HUES48 (cell line): ENCODE measurements at regions not wholly inside any gene's neighbourhood (a gene's known extent, or its start where the extent isn't known, plus 50 kb on each side); places are given as distances from the start of the nearest gene placed in this dataset.
A peak's percentile ranks its signal among the peaks of the same experiment; 100 is the strongest.

ENCODE experiments used
- H3K27ac ChIP-seq: one replicate; pipeline ENCODE4 v1.7.0; 2013; ENCODE audit warnings: low read depth, low read length, inconsistent platforms
- H3K27me3 ChIP-seq: 2 replicates; pipeline ENCODE4 v1.6.1; 2013; ENCODE audit warnings: mild to moderate bottlenecking, low read length; ENCODE audit not compliant: control insufficient read depth, insufficient read depth
- H3K36me3 ChIP-seq: 2 replicates; pipeline ENCODE4 v1.6.1; 2013; ENCODE audit warnings: low read length; ENCODE audit not compliant: control insufficient read depth, insufficient read depth
- H3K4me1 ChIP-seq: 2 replicates; pipeline ENCODE4 v1.6.1; 2013; ENCODE audit warnings: mild to moderate bottlenecking, low read length; ENCODE audit not compliant: control insufficient read depth, insufficient read depth
- H3K4me3 ChIP-seq: 2 replicates; pipeline ENCODE4 v1.5.1; 2013; ENCODE audit warnings: mild to moderate bottlenecking, low read depth, low read length
- H3K9ac ChIP-seq: 2 replicates; pipeline ENCODE4 v1.6.1; 2013; ENCODE audit warnings: mild to moderate bottlenecking, low read depth, low read length, moderate library complexity
- H3K9me3 ChIP-seq: 2 replicates; pipeline ENCODE4 v1.6.1; 2013; ENCODE audit warnings: low read length; ENCODE audit not compliant: control insufficient read depth, insufficient read depth

- no peak overlapping the region for H3K27ac ChIP-seq
- no peaks in the 10 kb centered on the region for H3K27me3 ChIP-seq
- H3K4me3 ChIP-seq: no peak overlapping the region
- H3K9ac ChIP-seq: no peak overlapping the region
- no peaks in the 10 kb centered on the region for H3K4me1 ChIP-seq
- no peaks in the 10 kb centered on the region for H3K36me3 ChIP-seq
- no peaks in the 10 kb centered on the region for H3K9me3 ChIP-seq
Measured at GRCh38 chr14:82045339-82045738, 511.7 kb upstream of the SEL1L start.

DNA sequence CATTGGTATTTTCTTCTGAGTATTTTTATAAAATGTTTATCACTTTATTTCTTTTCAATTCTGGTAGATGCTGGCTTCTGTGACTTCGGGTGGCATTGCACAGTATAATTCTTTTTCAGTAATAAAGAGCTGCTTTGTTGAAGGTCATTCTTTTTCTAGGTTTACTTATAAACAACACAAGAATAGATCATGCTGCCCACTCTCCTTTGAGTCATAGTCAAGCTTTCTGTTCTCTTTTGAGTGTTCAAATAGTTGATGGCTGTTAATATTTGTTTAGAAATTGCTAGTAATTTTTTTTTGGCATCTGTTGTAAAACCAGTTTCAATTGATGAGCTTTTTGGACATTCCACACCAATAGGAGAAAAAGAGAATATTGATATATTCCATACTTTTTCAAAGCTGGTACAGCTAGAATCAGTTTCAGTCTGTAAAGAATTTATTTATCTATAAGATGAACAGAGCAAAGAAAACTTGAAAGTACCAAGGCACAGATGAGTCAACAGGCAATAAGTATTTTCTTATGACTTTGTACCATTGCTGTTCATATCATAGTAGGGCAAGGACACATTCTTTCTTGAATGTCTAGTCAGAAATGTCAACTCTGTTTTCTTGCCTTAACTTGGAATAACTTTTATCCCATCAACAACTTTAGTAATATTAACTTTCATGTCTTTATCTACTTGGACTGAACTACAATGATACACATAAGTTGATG lies 513.0 kb upstream of the SEL1L start:
- Histone ChIP-seq H3K4me3 (no peak overlapping the region), H3K9ac (no peak overlapping the region), H3K27ac (no peak overlapping the region), H3K27me3 (no peaks in the 10 kb centered on the region), H3K36me3 (no peaks in the 10 kb centered on the region), H3K4me1 (no peaks in the 10 kb centered on the region), H3K9me3 (no peaks in the 10 kb centered on the region)

GRCh38 chr14:82047777-82048470 lies 514.3 kb upstream of the SEL1L start:
- Histone ChIP-seq H3K9me3 (no peaks in the 10 kb centered on the region), H3K27ac (no peak overlapping the region), H3K4me3 (no peak overlapping the region), H3K27me3 (no peaks in the 10 kb centered on the region), H3K9ac (no peak overlapping the region), H3K36me3 (no peaks in the 10 kb centered on the region), H3K4me1 (no peaks in the 10 kb centered on the region)

DNA sequence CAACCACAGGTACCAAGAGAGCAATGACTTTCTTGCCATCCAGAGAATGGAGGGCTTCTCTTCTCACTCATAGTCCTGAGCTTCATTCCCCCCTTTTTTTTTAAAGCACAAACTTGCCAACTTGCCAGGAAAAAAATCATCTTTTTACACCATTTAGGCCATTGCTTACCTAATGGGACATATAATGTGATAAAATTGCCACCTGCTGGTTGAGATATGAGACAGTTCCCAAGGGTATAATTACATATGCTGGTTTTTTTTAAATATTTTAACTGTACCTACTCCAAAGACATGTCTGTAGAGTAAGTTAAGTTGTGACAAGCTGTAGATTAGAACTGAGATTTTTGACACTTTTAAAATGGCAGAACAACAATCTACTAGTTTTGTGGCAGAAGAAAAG lies 519.1 kb upstream of the SEL1L start:
- Histone ChIP-seq H3K4me3 (no peak overlapping the region), H3K9ac (no peak overlapping the region), H3K36me3 (no peaks in the 10 kb centered on the region), H3K4me1 (no peaks in the 10 kb centered on the region), H3K9me3 (no peaks in the 10 kb centered on the region), H3K27ac (no peak overlapping the region), H3K27me3 (no peaks in the 10 kb centered on the region)

DNA sequence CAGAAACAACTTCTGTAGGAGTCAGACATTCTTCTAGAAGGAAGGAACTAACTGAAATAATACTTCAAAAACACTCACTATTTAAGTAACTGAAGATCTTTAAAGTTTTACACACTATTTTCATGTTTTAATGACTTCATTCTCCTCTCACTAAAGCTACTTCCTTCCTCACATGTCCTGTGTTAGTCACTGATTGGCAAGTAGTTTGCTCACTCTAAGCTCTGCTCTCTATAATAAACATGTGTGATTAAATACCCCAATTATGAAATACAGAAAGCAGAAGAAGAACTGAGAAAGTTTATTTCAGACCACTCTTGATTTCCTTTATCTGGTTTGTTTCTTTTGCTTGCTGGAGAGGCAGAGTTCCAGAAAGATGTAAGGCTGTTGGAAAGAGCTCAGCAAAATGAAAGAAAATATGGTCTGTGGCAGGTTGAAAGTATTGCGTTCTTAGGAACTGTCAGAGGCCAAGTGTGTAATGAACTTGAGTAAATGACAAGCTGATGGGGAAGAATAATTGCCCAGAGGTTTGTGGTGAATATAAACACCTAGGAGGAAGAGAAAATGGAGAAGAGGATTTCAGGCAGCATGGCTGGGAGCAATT lies 522.0 kb upstream of the SEL1L start:
- Histone ChIP-seq H3K36me3 (no peaks in the 10 kb centered on the region), H3K9ac (no peak overlapping the region), H3K27ac (no peak overlapping the region), H3K4me3 (no peak overlapping the region), H3K4me1 (peaks cover 8% of the 10 kb centered on the region), H3K9me3 (no peaks in the 10 kb centered on the region), H3K27me3 (no peaks in the 10 kb centered on the region)

DNA sequence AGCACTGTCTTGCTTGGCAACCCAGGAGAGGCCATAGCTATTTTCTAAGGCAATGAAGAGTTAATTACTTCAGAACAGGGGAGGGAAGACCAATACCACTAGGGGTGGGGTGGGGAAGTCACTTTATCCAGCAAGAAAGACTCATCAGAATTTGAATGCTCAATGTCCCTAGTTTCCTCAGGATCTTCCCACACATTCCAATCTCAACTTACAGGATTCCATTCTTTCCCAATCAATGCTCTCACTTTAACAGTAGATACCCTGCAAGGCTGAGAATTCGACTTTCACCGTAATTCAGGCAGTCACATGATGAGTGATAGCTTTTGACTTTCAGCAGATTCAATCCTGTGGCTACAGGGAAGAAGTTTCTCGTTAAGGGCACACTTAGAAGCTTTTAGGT lies 526.6 kb upstream of the SEL1L start:
- no peaks in the 10 kb centered on the region for H3K9me3 ChIP-seq
- H3K4me1 ChIP-seq: peaks cover 10% of the 10 kb centered on the region
- H3K9ac ChIP-seq: no peak overlapping the region
- peak overlapping the region; percentile 86 for H3K27ac ChIP-seq
- H3K4me3 ChIP-seq: no peak overlapping the region
- no peaks in the 10 kb centered on the region for H3K36me3 ChIP-seq
- no peaks in the 10 kb centered on the region for H3K27me3 ChIP-seq

- Histone ChIP-seq H3K9me3 (no peaks in the 10 kb centered on the region), H3K36me3 (no peaks in the 10 kb centered on the region), H3K4me1 (no peaks in the 10 kb centered on the region), H3K9ac (no peak overlapping the region), H3K27ac (no peak overlapping the region), H3K4me3 (no peak overlapping the region), H3K27me3 (no peaks in the 10 kb centered on the region)
Measured at GRCh38 chr14:82067221-82067875, 533.7 kb upstream of the SEL1L start.

DNA sequence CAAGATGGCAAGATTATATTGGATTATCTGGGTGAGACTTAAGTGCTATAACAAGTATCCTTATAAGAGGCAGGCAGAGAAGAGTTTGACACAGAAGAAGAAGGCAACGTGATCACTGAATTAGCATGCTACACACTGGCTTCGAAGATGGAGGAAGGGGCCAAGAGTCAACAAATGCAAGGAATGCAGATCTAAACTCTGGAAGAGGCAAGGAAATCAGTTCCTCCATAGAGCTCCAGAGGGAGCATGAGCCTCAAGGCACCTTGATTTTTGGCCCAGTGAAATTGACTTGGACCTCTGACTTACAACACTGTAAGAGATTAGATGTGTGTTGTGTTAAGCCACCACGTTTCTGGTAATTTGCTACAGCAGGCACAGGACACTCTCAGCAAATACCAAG lies 536.4 kb upstream of the SEL1L start:
- Histone ChIP-seq H3K4me3 (no peak overlapping the region), H3K9ac (no peak overlapping the region), H3K27ac (no peak overlapping the region), H3K27me3 (no peaks in the 10 kb centered on the region), H3K36me3 (no peaks in the 10 kb centered on the region), H3K9me3 (no peaks in the 10 kb centered on the region), H3K4me1 (no peaks in the 10 kb centered on the region)

DNA sequence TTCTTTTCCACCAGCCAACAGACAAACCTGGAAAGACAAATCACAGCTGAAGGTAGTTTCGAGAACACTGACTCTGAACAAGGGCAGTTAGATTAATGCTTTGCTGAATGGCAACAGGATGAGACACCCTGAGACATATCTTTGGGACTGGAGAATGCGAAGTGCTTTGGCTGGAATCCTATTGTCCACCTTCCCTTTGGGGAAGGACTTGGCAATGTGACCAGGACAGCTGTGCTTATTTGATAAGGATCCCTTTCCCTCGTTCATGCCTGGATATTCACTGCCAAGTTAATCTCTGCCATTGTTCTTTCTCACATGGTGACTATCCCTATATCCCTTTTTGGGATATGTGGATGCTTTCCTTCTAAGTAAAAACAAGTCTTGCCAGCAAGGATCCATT lies 537.1 kb upstream of the SEL1L start:
- H3K27me3 ChIP-seq: no peaks in the 10 kb centered on the region
- no peak overlapping the region for H3K4me3 ChIP-seq
- H3K9ac ChIP-seq: no peak overlapping the region
- no peaks in the 10 kb centered on the region for H3K4me1 ChIP-seq
- no peaks in the 10 kb centered on the region for H3K9me3 ChIP-seq
- H3K27ac ChIP-seq: no peak overlapping the region
- H3K36me3 ChIP-seq: no peaks in the 10 kb centered on the region

DNA sequence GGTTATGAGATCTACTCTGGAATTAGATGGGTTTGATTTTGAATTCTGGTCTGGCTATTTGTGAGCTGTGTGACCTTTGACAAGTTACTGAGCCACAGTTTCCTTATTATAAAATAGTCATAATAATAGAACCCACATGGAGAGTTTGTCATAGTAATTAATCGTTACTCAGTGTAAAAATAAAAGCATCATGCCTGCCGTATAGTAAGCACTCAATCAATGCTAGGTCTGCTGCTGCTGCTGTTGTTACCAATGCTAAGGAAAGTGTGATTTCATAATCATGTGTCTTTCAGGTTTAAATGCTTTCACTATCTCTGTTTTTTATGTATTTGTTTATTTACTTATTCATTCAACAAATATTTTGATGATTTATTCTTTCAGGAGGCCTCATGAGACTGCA lies 539.9 kb upstream of the SEL1L start:
- Histone ChIP-seq H3K4me3 (no peak overlapping the region), H3K9me3 (no peaks in the 10 kb centered on the region), H3K4me1 (no peaks in the 10 kb centered on the region), H3K27me3 (no peaks in the 10 kb centered on the region), H3K36me3 (no peaks in the 10 kb centered on the region), H3K27ac (no peak overlapping the region), H3K9ac (no peak overlapping the region)

DNA sequence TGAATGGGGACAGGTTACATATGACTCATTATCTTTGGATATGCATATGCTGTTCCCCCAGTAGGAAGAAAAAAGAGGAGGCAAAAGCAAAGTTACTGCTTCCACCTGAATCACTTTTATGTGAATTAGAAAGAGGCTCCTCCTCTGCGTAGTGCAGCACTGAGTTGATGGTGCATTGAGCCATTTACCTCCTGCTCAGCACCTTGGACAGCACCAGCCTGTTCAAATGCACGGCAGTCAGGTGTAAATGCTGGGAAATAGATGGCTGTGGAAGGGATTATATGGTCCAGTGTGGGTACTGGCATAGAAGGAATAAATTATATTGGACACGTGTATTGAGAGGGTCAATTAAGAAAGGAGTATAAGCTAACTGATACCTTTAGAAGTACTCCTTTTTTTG lies 541.9 kb upstream of the SEL1L start:
- H3K9ac ChIP-seq: no peak overlapping the region
- no peaks in the 10 kb centered on the region for H3K27me3 ChIP-seq
- H3K27ac ChIP-seq: no peak overlapping the region
- no peaks in the 10 kb centered on the region for H3K36me3 ChIP-seq
- no peaks in the 10 kb centered on the region for H3K9me3 ChIP-seq
- no peak overlapping the region for H3K4me3 ChIP-seq
- H3K4me1 ChIP-seq: peaks cover 9% of the 10 kb centered on the region
